ENCODE measurements at regions not wholly inside any gene's neighbourhood (a gene's known extent, or its start where the extent isn't known, plus 50 kb on each side); places are given as distances from the start of the nearest gene placed in this dataset.

DNA sequence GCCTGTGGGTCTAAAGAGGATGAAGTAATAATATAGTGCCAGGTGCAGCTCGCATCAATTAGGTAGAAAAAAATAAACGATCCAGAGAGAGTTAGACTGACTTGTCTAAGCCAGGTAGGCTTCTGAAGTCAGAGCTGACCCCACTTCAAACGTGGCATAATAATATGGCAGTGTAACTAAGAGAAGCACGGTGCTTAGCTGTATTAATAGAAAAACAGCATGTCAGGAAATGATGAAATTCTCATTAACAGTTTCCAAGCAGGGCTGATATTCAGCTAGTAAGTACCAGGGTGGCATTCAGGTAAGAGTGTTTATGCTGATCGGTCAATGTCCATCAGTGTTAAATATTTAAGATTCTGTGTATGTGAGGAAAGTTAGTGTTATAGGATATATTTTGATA, 145.8 kb upstream of the SAMSN1 start:
- TF ChIP-seq, protein P1, sequence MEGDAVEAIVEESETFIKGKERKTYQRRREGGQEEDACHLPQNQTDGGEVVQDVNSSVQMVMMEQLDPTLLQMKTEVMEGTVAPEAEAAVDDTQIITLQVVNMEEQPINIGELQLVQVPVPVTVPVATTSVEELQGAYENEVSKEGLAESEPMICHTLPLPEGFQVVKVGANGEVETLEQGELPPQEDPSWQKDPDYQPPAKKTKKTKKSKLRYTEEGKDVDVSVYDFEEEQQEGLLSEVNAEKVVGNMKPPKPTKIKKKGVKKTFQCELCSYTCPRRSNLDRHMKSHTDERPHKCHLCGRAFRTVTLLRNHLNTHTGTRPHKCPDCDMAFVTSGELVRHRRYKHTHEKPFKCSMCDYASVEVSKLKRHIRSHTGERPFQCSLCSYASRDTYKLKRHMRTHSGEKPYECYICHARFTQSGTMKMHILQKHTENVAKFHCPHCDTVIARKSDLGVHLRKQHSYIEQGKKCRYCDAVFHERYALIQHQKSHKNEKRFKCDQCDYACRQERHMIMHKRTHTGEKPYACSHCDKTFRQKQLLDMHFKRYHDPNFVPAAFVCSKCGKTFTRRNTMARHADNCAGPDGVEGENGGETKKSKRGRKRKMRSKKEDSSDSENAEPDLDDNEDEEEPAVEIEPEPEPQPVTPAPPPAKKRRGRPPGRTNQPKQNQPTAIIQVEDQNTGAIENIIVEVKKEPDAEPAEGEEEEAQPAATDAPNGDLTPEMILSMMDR (IDR thresholded peaks at IDR 0.05; ENCODE audit: borderline replicate concordance, extremely low read depth, low read length, poor library complexity, severe bottlenecking), result no peak
- no peak for TF ChIP-seq EZH2 (IDR thresholded peaks at IDR 0.05; ENCODE audit: borderline replicate concordance, low read depth, low read length, severe bottlenecking)
